IPS-18a (cell line): ENCODE measurements at regions not wholly inside any gene's neighbourhood (a gene's known extent, or its start where the extent isn't known, plus 50 kb on each side); places are given as distances from the start of the nearest gene placed in this dataset.

Experiments
- H3K27ac ChIP-seq: one replicate; pipeline ENCODE4 v1.5.1; 2013; ENCODE audit warnings: low read length
- H3K27me3 ChIP-seq: one replicate; pipeline ENCODE4 v1.6.1; 2013; ENCODE audit warnings: mild to moderate bottlenecking, low read length; ENCODE audit not compliant: control insufficient read depth, insufficient read depth
- H3K36me3 ChIP-seq: one replicate; pipeline ENCODE4 v1.6.1; 2013; ENCODE audit warnings: low read depth, low read length; ENCODE audit not compliant: control insufficient read depth
- H3K4me1 ChIP-seq: one replicate; pipeline ENCODE4 v1.6.1; 2013; ENCODE audit warnings: low read depth, low read length; ENCODE audit not compliant: control insufficient read depth
- H3K4me3 ChIP-seq: one replicate; pipeline ENCODE4 v1.5.1; 2013; ENCODE audit warnings: low read length
- H3K9ac ChIP-seq: one replicate; pipeline ENCODE4 v1.6.1; 2013; ENCODE audit warnings: mild to moderate bottlenecking, low read length, moderate library complexity
- H3K9me3 ChIP-seq: one replicate; pipeline ENCODE4 v1.6.1; 2013; ENCODE audit warnings: low read depth, low read length; ENCODE audit not compliant: control insufficient read depth

DNA sequence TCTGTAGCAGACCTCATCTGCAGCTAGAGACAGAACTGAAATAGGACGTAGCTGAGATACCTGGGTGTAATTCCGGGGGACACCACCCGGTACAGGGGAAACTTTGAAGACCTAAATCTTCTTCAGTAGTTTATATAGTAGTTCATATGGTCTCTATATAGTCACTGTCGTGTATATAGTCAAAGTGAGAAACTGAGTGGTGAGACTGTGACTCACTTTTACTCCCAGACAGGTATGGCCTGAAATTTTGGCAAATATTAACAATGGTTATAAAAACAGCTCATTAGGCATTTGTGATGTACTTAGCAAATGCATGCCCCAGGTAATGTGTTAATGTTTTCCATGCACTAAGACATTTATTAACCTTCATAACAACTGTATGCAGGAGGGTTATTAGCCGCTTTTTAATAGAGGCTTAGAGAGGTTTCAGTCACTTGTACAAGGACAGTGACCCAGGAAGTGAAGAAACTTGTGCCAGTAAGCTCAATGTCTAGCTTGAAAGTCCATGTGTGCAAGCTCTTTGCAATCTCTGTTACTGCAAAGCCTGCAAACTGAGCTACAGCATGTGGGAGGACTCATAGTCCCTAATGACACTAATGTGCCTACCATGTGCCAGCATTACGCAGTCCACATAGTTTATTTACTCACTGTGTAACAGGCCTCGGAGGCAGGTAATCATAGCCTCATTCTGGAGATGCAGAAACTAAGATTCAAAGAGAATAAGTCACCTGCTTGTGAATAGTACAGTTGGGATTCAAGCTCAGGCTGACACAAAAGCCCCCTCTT is 165.4 kb upstream of the CHD6 start:
- Histone ChIP-seq H3K4me1 (no peaks in the 10 kb centered on the region), H3K9ac (no peak overlapping the region), H3K9me3 (no peaks in the 10 kb centered on the region), H3K36me3 (no peaks in the 10 kb centered on the region), H3K27ac (no peak overlapping the region), H3K4me3 (no peak overlapping the region), H3K27me3 (no peaks in the 10 kb centered on the region)

GRCh38 chr20:41782730-41783406 is 164.7 kb upstream of the CHD6 start:
- H3K9ac ChIP-seq, result no peak overlapping the region
- H3K36me3 ChIP-seq, result no peaks in the 10 kb centered on the region
- H3K27ac ChIP-seq, result no peak overlapping the region
- H3K9me3 ChIP-seq, result no peaks in the 10 kb centered on the region
- no peaks in the 10 kb centered on the region for H3K27me3 ChIP-seq
- H3K4me3 ChIP-seq, result no peak overlapping the region
- H3K4me1 ChIP-seq, result no peaks in the 10 kb centered on the region

- H3K9ac ChIP-seq, result no peak overlapping the region
- peaks cover 6% of the 10 kb centered on the region for H3K4me1 ChIP-seq
- no peaks in the 10 kb centered on the region for H3K36me3 ChIP-seq
Measured at GRCh38 chr20:41782255-41782654, 164.1 kb upstream of the CHD6 start.

GRCh38 chr20:41776421-41776820 is 158.2 kb upstream of the CHD6 start:
- no peak overlapping the region for H3K27ac ChIP-seq
- peaks cover 7% of the 10 kb centered on the region for H3K4me1 ChIP-seq
- no peaks in the 10 kb centered on the region for H3K9me3 ChIP-seq
- H3K9ac ChIP-seq, result no peak overlapping the region
- no peaks in the 10 kb centered on the region for H3K27me3 ChIP-seq
- H3K36me3 ChIP-seq, result no peaks in the 10 kb centered on the region
- no peak overlapping the region for H3K4me3 ChIP-seq

More at GRCh38 chr20:41782255-41782654, 164.1 kb upstream of the CHD6 start:
- no peak overlapping the region for H3K27ac ChIP-seq
- H3K9me3 ChIP-seq, result no peaks in the 10 kb centered on the region
- H3K4me3 ChIP-seq, result no peak overlapping the region
- H3K27me3 ChIP-seq, result no peaks in the 10 kb centered on the region

DNA sequence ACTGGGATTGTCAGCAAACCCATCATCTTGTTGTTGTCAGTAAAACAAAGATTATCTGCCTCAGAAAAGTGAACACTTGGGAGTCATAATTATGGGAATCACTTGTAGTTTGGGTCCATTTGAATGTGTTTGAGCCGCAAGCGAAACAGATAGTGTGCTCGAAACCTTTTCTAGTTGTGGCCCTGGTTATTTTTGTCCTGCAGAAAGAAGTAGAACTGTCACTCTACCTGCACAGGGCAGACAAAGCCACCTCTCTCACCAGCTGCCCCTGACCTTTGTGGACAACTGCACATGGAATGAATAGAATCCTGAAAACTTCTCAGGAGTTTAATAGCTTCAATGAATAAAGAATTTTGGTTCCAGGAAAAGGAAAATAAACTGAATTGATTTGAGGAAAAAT is 156.1 kb upstream of the CHD6 start:
- no peak overlapping the region for H3K27ac ChIP-seq
- H3K27me3 ChIP-seq, result no peaks in the 10 kb centered on the region
- H3K4me1 ChIP-seq, result peaks cover 21% of the 10 kb centered on the region
- no peak overlapping the region for H3K4me3 ChIP-seq
- H3K9ac ChIP-seq, result no peak overlapping the region
- H3K36me3 ChIP-seq, result no peaks in the 10 kb centered on the region
- no peaks in the 10 kb centered on the region for H3K9me3 ChIP-seq

- Histone ChIP-seq H3K27me3 (no peaks in the 10 kb centered on the region), H3K27ac (no peak overlapping the region), H3K4me3 (no peak overlapping the region), H3K36me3 (no peaks in the 10 kb centered on the region), H3K4me1 (peaks cover 15% of the 10 kb centered on the region), H3K9me3 (no peaks in the 10 kb centered on the region), H3K9ac (no peak overlapping the region)
Measured at GRCh38 chr20:41770965-41771364, 152.8 kb upstream of the CHD6 start.

DNA sequence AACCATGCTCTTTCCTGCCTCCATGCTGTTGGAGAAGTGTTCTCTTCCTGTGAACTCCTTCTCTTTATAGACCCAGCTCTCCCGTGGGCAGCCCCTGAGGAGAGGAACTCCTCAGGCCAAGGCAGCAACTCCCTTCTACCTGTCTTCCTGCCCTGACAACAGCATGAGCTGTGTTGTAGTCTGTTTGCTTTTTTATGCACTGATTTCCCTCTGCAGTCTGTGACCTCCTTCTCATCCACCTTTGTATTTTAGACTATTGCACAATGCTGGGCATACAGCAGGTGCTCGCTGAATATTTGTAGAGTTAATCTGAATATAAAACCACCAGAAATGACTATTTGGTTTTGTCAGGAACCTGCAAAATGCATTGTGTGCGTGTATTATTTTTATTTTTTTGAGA is 152.2 kb upstream of the CHD6 start:
- peaks cover 15% of the 10 kb centered on the region for H3K4me1 ChIP-seq
- peak overlapping the region; percentile 16 for H3K27ac ChIP-seq
- no peak overlapping the region for H3K4me3 ChIP-seq
- H3K27me3 ChIP-seq, result no peaks in the 10 kb centered on the region
- H3K9me3 ChIP-seq, result no peaks in the 10 kb centered on the region
- no peaks in the 10 kb centered on the region for H3K36me3 ChIP-seq
- H3K9ac ChIP-seq, result no peak overlapping the region

DNA sequence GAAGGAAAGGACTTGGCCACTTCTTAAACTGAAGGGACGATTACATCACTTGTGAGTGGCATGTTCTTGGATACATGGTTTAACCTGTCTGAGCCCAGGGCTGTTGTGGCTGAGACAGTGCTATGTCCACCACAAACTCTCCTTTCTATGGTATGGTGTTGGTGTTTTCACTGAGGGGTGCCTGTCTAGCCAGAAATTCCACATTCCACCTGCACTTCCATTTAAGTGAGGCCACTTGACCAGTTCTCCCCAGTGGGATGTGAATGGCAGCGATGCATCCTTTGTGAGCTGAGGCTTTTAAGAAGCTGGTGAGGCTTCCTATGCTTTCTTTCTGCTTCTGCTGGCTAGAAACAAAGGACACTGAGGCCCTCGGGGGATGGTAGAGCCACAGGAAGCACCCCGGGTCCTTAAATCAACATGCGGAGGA is 151.4 kb upstream of the CHD6 start:
- Histone ChIP-seq H3K4me3 (peak overlapping the region; percentile 0), H3K27ac (no peak overlapping the region), H3K4me1 (peaks cover 15% of the 10 kb centered on the region), H3K9ac (no peak overlapping the region), H3K27me3 (no peaks in the 10 kb centered on the region), H3K36me3 (no peaks in the 10 kb centered on the region), H3K9me3 (no peaks in the 10 kb centered on the region)

DNA sequence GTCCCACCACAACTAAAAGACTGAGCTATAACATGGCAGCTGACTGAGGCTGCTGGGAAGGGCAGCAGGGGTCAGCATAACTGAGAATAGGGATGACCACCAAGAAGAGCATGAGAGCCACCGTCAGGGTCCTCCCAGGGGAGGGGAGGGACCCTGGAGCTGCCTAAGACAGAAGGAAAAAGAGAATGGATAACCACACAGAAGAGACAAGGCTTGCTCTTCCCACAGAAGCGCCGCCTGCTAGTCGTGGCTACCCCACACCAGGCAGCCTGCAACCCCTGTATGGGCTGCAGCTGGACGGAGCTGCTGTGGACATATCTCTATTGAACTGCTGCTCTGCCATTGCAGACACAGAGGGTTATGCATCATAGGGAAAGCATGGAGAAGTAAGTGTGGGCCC is 132.0 kb upstream of the CHD6 start:
- no peaks in the 10 kb centered on the region for H3K9me3 ChIP-seq
- H3K4me3 ChIP-seq, result no peak overlapping the region
- H3K27ac ChIP-seq, result no peak overlapping the region
- H3K4me1 ChIP-seq, result no peaks in the 10 kb centered on the region
- H3K27me3 ChIP-seq, result no peaks in the 10 kb centered on the region
- no peaks in the 10 kb centered on the region for H3K36me3 ChIP-seq
- no peak overlapping the region for H3K9ac ChIP-seq

DNA sequence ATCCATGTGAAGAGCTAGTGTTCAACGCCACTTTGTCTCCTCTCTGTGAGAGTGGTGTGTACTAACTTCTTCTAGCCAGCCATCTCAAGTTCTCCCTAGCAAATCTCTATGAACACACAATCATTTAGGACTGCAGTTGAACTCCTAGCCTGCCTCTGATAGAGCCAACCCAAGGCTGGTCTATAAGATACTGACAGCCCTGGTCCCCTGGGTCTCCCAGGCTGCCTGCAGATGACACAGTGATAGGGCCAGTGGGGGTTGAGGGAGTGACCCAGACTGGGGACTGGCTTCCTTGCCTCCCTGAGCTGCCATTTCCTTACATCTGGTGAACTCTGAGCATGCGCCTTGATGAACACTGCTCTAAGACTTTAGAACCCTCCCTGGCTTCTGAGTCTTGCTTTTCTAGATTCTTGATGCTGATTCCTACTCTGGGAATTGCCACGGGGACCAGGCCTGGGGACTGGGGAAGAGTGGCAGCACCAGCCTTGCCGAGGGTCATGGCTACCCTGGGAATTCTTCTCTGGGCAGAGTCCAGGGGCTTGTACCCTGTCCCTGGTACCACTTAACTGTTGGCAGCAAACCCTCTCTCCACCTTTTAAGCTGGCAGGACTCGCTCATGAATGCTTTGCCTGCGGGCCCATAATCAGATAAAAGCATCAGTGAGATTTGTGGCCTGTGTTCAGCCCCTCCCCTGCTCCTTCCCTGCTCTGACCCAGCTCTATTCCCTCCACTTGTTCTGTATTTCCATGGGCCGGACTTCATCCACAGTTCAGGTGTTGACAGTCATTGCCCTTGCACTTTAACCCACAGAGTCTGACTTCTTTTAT is 130.8 kb upstream of the CHD6 start:
- H3K36me3 ChIP-seq, result no peaks in the 10 kb centered on the region
- no peaks in the 10 kb centered on the region for H3K9me3 ChIP-seq
- H3K4me3 ChIP-seq, result no peak overlapping the region
- H3K27me3 ChIP-seq, result no peaks in the 10 kb centered on the region
- no peaks in the 10 kb centered on the region for H3K4me1 ChIP-seq
- H3K9ac ChIP-seq, result no peak overlapping the region
- H3K27ac ChIP-seq, result no peak overlapping the region

GRCh38 chr20:41748051-41748450 is 129.9 kb upstream of the CHD6 start:
- Histone ChIP-seq H3K27me3 (no peaks in the 10 kb centered on the region), H3K9ac (no peak overlapping the region), H3K4me1 (no peaks in the 10 kb centered on the region), H3K27ac (no peak overlapping the region), H3K36me3 (no peaks in the 10 kb centered on the region), H3K4me3 (no peak overlapping the region), H3K9me3 (no peaks in the 10 kb centered on the region)
